Right ventricle myocardium inferior (tissue), 1 donor: ENCODE measurements at regions not wholly inside any gene's neighbourhood (a gene's known extent, or its start where the extent isn't known, plus 50 kb on each side); places are given as distances from the start of the nearest gene placed in this dataset.

Source experiments
- ATAC-seq: fragments of 200-7000 bp; cut with Tn5 transposase; one replicate; pipeline ENCODE4 v1.9.1; 2020; ENCODE audit warnings: mild to moderate bottlenecking, moderate library complexity
- DNase-seq: peaks from one replicate; pipeline ENCODE4 v3.0.0; 2021; ENCODE audit errors: missing footprints
- intact Hi-C: fragments of 100-400 bp; cut with DNase I; formaldehyde crosslinking; loops from one replicate; pipeline ENCODE4 v1.11.0; 2022
- donor health status: DM: no; HTN: yes; CAD: no; lungs with severe emphysema.

GRCh38 chr19:5204212-5204611 is 136.4 kb downstream of the PTPRS start:
- intact Hi-C loops: no loop called here
- no peak for DNase-seq
- ATAC-seq: no peak
